ENCODE measurements at regions not wholly inside any gene's neighbourhood (a gene's known extent, or its start where the extent isn't known, plus 50 kb on each side); places are given as distances from the start of the nearest gene placed in this dataset.

DNA sequence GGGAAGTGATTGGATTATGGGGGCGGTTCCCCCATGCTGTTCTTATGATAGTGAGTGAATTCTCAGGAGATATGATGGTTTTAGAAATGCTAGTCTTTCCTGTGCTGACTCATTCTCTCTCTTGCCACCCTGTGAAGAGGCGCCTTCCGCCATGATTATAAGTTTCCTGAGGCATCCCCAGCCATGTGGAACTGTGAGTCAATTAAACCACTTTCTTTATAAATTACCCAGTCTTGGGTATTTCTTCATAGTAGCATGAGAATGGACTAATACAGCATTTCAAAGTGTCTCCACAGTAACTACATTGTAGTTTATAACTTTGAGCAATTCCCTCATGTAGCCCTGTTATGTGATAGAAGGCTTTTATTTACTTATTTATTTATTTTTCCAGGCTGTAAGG is 128.8 kb upstream of the CHRNA7 start:
- H3K9me3 ChIP-seq: peaks cover 5% of the 10 kb centered on the region
- Mint-ChIP-seq H3K4me1 (no peaks in the 10 kb centered on the region), H3K9me3 (peaks cover 4 to 16% (median 5%) of the 10 kb centered on the region in 3 donors), H3K36me3 (no peaks in the 10 kb centered on the region), H3K27me3 (peaks cover 11 to 20% of the 10 kb centered on the region in 2 donors), H3K27ac (no peak overlapping the region), H3K4me3 (no peak overlapping the region)
- ChIA-PET POLR2A (no interaction called here), CTCF (no interaction called here)
- no peak overlapping the region for H3K27ac ChIP-seq (ENCODE audit: low read length)
- H3K36me3 ChIP-seq (ENCODE audit: control insufficient read depth in 2 of 2, extremely low read depth in 1 of 2, insufficient read depth in 1 of 2, low read length in 1 of 2): no peaks in the 10 kb centered on the region
- WGBS (ENCODE audit: insufficient coverage): no CpG with 5 or more reads among the region's 3 CpGs
- no peaks in the 10 kb centered on the region for H3K4me1 ChIP-seq (ENCODE audit: control insufficient read depth in 1 of 2, extremely low read depth in 1 of 2, insufficient read depth in 2 of 2, low read length in 2 of 2)
- no peak for DNase-seq
- no peak overlapping the region for H3K4me3 ChIP-seq (ENCODE audit: control insufficient read depth in 1 of 2, extremely low read depth in 1 of 2, low read length in 1 of 2)
- H3K27me3 ChIP-seq (replicated peaks in 1 of 2; ENCODE audit: control insufficient read depth in 2 of 2, extremely low read depth in 1 of 2, insufficient read depth in 2 of 2, low read length in 1 of 2): peaks cover 0 to 15% of the 10 kb centered on the region in 2 experiments
- ATAC-seq (replicated peaks in 1 of 4): no peak

DNA sequence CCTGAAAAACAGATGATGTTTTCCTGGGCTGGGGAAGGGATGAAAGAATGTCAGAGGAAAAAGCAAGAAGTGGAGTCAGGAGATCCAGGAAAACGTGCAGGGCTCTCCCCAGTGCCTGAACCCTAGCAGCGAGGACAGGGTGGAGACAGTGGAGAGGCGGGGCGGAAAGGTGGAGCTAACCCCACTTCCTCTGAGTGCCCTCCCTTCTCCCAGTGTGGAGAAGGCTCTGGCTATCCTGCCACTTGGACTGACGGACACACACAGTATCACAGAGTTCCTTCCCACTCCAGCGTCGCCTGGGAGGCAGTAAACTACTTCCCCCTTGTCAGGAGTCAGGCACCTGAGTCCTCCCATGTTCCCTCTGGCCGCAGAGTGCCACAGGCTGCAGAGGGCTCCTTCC is 125.3 kb upstream of the CHRNA7 start:
- 28% methylated on average over 2 of the region's 8 CpGs for WGBS (ENCODE audit: insufficient coverage)
- no peak for DNase-seq
- Mint-ChIP-seq H3K36me3 (no peaks in the 10 kb centered on the region), H3K27me3 (peaks cover 13 to 30% of the 10 kb centered on the region in 2 donors), H3K4me1 (no peaks in the 10 kb centered on the region), H3K27ac (no peak overlapping the region), H3K9me3 (peaks cover 0 to 2% (median 0%) of the 10 kb centered on the region in 3 donors), H3K4me3 (no peak overlapping the region)
- ChIA-PET POLR2A (no interaction called here), CTCF (no interaction called here)
- H3K27me3 ChIP-seq (replicated peaks in 1 of 2; ENCODE audit: control insufficient read depth in 2 of 2, extremely low read depth in 1 of 2, insufficient read depth in 2 of 2, low read length in 1 of 2): peaks cover 0 to 25% of the 10 kb centered on the region in 2 experiments
- no peak for ATAC-seq (replicated peaks in 1 of 4)
- H3K4me3 ChIP-seq (ENCODE audit: control insufficient read depth in 1 of 2, extremely low read depth in 1 of 2, low read length in 1 of 2): no peak overlapping the region
- H3K4me1 ChIP-seq (ENCODE audit: control insufficient read depth in 1 of 2, extremely low read depth in 1 of 2, insufficient read depth in 2 of 2, low read length in 2 of 2): no peaks in the 10 kb centered on the region
- no peaks in the 10 kb centered on the region for H3K9me3 ChIP-seq
- H3K27ac ChIP-seq (ENCODE audit: low read length): no peak overlapping the region
- no peaks in the 10 kb centered on the region for H3K36me3 ChIP-seq (ENCODE audit: control insufficient read depth in 2 of 2, extremely low read depth in 1 of 2, insufficient read depth in 1 of 2, low read length in 1 of 2)

DNA sequence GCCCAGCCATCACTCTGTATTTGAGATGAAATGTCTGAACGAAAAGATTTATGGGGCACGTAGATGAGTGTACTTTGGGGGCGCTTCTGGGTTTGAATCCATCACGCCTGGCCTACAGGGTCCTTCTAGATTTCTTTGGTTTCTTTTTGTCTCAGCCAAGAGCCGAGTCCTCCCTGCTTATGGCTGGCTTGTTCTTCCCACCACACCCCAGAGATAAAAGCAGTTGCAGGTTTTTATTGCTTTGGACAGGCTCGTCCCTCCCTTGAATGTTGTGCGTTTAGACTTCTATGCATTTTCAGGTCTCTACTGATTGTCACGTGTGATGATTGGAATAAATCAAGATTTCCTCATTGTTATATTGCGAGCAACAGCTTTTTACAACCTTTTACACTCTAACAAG is 104.8 kb upstream of the CHRNA7 start:
- no peak overlapping the region for H3K27ac ChIP-seq (ENCODE audit: low read length)
- H3K4me3 Mint-ChIP-seq: no peak overlapping the region
- H3K36me3 Mint-ChIP-seq: no peaks in the 10 kb centered on the region
- no peak overlapping the region for H3K27ac Mint-ChIP-seq
- no peaks in the 10 kb centered on the region for H3K9me3 ChIP-seq
- DNase-seq (no peak), ATAC-seq (replicated peaks in 1 of 4) (no peak)
- peaks cover 0 to 18% (median 13%) of the 10 kb centered on the region in 3 donors for H3K9me3 Mint-ChIP-seq
- POLR2A ChIA-PET: no interaction called here
- H3K4me1 Mint-ChIP-seq: no peaks in the 10 kb centered on the region
- no CpG with 5 or more reads among the region's 9 CpGs for WGBS (ENCODE audit: insufficient coverage)
- peaks cover 19% of the 10 kb centered on the region in 2 donors for H3K27me3 Mint-ChIP-seq
- no peaks in the 10 kb centered on the region for H3K4me1 ChIP-seq (ENCODE audit: control insufficient read depth in 1 of 2, extremely low read depth in 1 of 2, insufficient read depth in 2 of 2, low read length in 2 of 2)
- H3K36me3 ChIP-seq (ENCODE audit: control insufficient read depth in 2 of 2, extremely low read depth in 1 of 2, insufficient read depth in 1 of 2, low read length in 1 of 2): no peaks in the 10 kb centered on the region
- no peak overlapping the region for H3K4me3 ChIP-seq (ENCODE audit: control insufficient read depth in 1 of 2, extremely low read depth in 1 of 2, low read length in 1 of 2)
- peaks cover 0 to 2% of the 10 kb centered on the region in 2 experiments for H3K27me3 ChIP-seq (replicated peaks in 1 of 2; ENCODE audit: control insufficient read depth in 2 of 2, extremely low read depth in 1 of 2, insufficient read depth in 2 of 2, low read length in 1 of 2)
- CTCF ChIA-PET: no interaction called here

DNA sequence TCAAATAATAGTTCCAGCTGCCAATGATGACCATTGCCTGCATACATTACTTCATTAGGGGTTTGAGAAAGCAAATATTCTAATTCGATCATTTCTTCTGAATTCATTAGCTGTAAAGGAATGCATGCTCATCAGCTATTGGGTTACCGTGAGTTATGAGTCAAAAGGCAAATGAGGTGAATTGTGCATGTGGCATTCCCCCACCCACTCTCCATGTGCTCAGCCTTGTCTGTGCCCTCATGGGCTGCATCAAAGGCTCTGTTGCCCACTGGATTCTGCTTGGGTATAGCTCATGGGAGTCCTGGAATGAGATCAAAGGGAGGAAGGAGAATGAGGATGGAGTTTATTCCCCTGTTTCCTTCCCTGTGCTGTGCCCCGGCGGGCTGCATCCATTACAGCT is 99.3 kb upstream of the CHRNA7 start:
- peaks cover 1 to 9% of the 10 kb centered on the region in 2 experiments for H3K27me3 ChIP-seq (replicated peaks in 1 of 2; ENCODE audit: control insufficient read depth in 2 of 2, extremely low read depth in 1 of 2, insufficient read depth in 2 of 2, low read length in 1 of 2)
- ChIA-PET CTCF (no interaction called here), POLR2A (no interaction called here)
- WGBS (ENCODE audit: insufficient coverage): 59% methylated on average over 3 of the region's 4 CpGs
- no peak overlapping the region for H3K4me3 ChIP-seq (ENCODE audit: control insufficient read depth in 1 of 2, extremely low read depth in 1 of 2, low read length in 1 of 2)
- no peak for ATAC-seq (replicated peaks in 1 of 4)
- Mint-ChIP-seq H3K9me3 (no peaks in the 10 kb centered on the region), H3K27me3 (peaks cover 30 to 36% of the 10 kb centered on the region in 2 donors), H3K4me3 (no peak overlapping the region), H3K27ac (no peak overlapping the region), H3K36me3 (no peaks in the 10 kb centered on the region), H3K4me1 (no peaks in the 10 kb centered on the region)
- no peaks in the 10 kb centered on the region for H3K4me1 ChIP-seq (ENCODE audit: control insufficient read depth in 1 of 2, extremely low read depth in 1 of 2, insufficient read depth in 2 of 2, low read length in 2 of 2)
- no peak overlapping the region for H3K27ac ChIP-seq (ENCODE audit: low read length)
- no peak for DNase-seq
- H3K36me3 ChIP-seq (ENCODE audit: control insufficient read depth in 2 of 2, extremely low read depth in 1 of 2, insufficient read depth in 1 of 2, low read length in 1 of 2): no peaks in the 10 kb centered on the region
- H3K9me3 ChIP-seq: no peaks in the 10 kb centered on the region

DNA sequence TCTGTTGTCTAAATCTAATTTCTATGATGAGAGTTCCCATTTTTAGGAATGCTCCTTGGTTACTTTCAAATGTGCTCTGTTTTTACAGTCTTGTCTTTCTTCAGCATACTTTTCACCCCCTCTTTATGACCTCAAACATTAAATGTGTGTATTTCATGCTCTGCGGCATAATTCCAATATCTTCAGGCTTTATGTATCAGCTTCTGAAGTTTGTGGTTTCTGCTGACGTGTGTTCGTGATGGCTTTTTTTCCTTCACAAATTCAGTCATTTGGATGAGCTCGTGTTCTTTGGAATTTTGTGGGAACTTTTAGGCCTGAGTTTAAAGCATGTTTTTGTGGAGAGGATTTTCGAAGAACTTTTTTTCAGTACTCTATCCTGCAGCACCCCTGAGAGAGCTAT is 97.7 kb upstream of the CHRNA7 start:
- Mint-ChIP-seq H3K4me3 (no peak overlapping the region), H3K4me1 (no peaks in the 10 kb centered on the region), H3K27ac (no peak overlapping the region), H3K27me3 (peaks cover 18 to 34% of the 10 kb centered on the region in 2 donors), H3K9me3 (no peaks in the 10 kb centered on the region), H3K36me3 (no peaks in the 10 kb centered on the region)
- Histone ChIP-seq H3K9me3 (no peaks in the 10 kb centered on the region), H3K4me3 (ENCODE audit: control insufficient read depth in 1 of 2, extremely low read depth in 1 of 2, low read length in 1 of 2) (no peak overlapping the region), H3K27me3 (replicated peaks in 1 of 2; ENCODE audit: control insufficient read depth in 2 of 2, extremely low read depth in 1 of 2, insufficient read depth in 2 of 2, low read length in 1 of 2) (peaks cover 2 to 12% of the 10 kb centered on the region in 2 experiments), H3K4me1 (ENCODE audit: control insufficient read depth in 1 of 2, extremely low read depth in 1 of 2, insufficient read depth in 2 of 2, low read length in 2 of 2) (no peaks in the 10 kb centered on the region), H3K27ac (ENCODE audit: low read length) (no peak overlapping the region), H3K36me3 (ENCODE audit: control insufficient read depth in 2 of 2, extremely low read depth in 1 of 2, insufficient read depth in 1 of 2, low read length in 1 of 2) (no peaks in the 10 kb centered on the region)
- CTCF ChIA-PET: no interaction called here
- POLR2A ChIA-PET: no interaction called here
- no CpG with 5 or more reads among the region's 5 CpGs for WGBS (ENCODE audit: insufficient coverage)
- ATAC-seq (replicated peaks in 1 of 4) (no peak), DNase-seq (no peak)

DNA sequence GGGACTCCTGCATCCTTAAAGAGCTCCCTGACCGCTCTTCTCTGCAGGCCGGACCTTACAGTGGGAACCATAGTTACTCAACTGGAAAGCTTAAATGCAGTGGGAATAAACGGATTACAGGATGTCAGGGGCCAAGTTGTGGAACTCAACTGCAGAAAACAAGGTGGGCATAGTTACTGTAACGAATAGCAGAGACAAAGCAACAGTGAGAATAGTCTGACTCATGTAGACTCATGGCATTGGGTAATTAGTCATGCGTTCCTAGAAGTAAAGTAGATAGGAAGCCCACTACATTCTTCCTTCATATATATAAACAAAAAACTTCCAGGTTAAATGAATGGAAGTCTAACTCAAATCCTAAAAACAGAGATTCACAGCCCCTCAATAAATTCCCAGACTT is 95.5 kb upstream of the CHRNA7 start:
- Histone ChIP-seq H3K36me3 (ENCODE audit: control insufficient read depth in 2 of 2, extremely low read depth in 1 of 2, insufficient read depth in 1 of 2, low read length in 1 of 2) (no peaks in the 10 kb centered on the region), H3K27me3 (replicated peaks in 1 of 2; ENCODE audit: control insufficient read depth in 2 of 2, extremely low read depth in 1 of 2, insufficient read depth in 2 of 2, low read length in 1 of 2) (peaks cover 2 to 11% of the 10 kb centered on the region in 2 experiments), H3K27ac (ENCODE audit: low read length) (no peak overlapping the region), H3K4me1 (ENCODE audit: control insufficient read depth in 1 of 2, extremely low read depth in 1 of 2, insufficient read depth in 2 of 2, low read length in 2 of 2) (no peaks in the 10 kb centered on the region), H3K9me3 (no peaks in the 10 kb centered on the region), H3K4me3 (ENCODE audit: control insufficient read depth in 1 of 2, extremely low read depth in 1 of 2, low read length in 1 of 2) (no peak overlapping the region)
- ATAC-seq (replicated peaks in 1 of 4) (no peak), DNase-seq (no peak)
- WGBS (ENCODE audit: insufficient coverage): 74% methylated on average over 3 of the region's 5 CpGs
- H3K9me3 Mint-ChIP-seq: no peaks in the 10 kb centered on the region
- no peak overlapping the region for H3K27ac Mint-ChIP-seq
- H3K27me3 Mint-ChIP-seq: peaks cover 18 to 34% of the 10 kb centered on the region in 2 donors
- H3K4me3 Mint-ChIP-seq: no peak overlapping the region
- H3K36me3 Mint-ChIP-seq: no peaks in the 10 kb centered on the region
- no peaks in the 10 kb centered on the region for H3K4me1 Mint-ChIP-seq
- ChIA-PET POLR2A (no interaction called here), CTCF (no interaction called here)

DNA sequence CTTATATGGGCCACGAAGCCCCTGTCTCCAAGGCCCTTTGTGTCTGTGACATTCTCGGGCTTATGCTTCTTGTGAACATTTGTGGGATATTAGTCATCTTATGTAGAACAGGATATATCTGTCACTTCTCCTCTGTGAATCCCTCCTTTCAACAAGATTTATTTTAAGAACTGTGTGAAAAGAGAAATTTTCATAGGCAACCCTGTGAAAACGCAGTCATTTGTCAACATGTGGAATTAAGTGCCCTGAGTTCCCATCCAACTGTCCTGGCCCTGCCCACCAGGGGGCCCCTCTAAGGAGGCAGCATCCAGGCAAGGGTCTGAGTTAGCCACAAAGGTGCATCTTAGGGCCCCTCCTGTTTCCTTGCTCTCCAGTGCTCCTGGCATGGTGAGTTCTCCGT is 76.8 kb upstream of the CHRNA7 start:
- DNase-seq (no peak), ATAC-seq (replicated peaks in 1 of 4) (no peak)
- Histone ChIP-seq H3K4me1 (ENCODE audit: control insufficient read depth in 1 of 2, extremely low read depth in 1 of 2, insufficient read depth in 2 of 2, low read length in 2 of 2) (no peaks in the 10 kb centered on the region), H3K4me3 (ENCODE audit: control insufficient read depth in 1 of 2, extremely low read depth in 1 of 2, low read length in 1 of 2) (no peak overlapping the region), H3K36me3 (ENCODE audit: control insufficient read depth in 2 of 2, extremely low read depth in 1 of 2, insufficient read depth in 1 of 2, low read length in 1 of 2) (no peaks in the 10 kb centered on the region), H3K27me3 (replicated peaks in 1 of 2; ENCODE audit: control insufficient read depth in 2 of 2, extremely low read depth in 1 of 2, insufficient read depth in 2 of 2, low read length in 1 of 2) (peaks cover 0 to 18% of the 10 kb centered on the region in 2 experiments), H3K27ac (ENCODE audit: low read length) (no peak overlapping the region), H3K9me3 (no peaks in the 10 kb centered on the region)
- ChIA-PET CTCF (no interaction called here), POLR2A (no interaction called here)
- Mint-ChIP-seq H3K4me3 (no peak overlapping the region), H3K36me3 (no peaks in the 10 kb centered on the region), H3K27me3 (peaks cover 24 to 43% of the 10 kb centered on the region in 2 donors), H3K27ac (no peak overlapping the region), H3K9me3 (peaks cover 8 to 11% (median 10%) of the 10 kb centered on the region in 3 donors), H3K4me1 (no peaks in the 10 kb centered on the region)
- 78% methylated on average over 2 of the region's 4 CpGs for WGBS (ENCODE audit: insufficient coverage)
